Hepatocyte (in vitro differentiated cells): ENCODE measurements at regions not wholly inside any gene's neighbourhood (a gene's known extent, or its start where the extent isn't known, plus 50 kb on each side); places are given as distances from the start of the nearest gene placed in this dataset.

ENCODE experiments used
- DNase-seq: peaks from one replicate; pipeline ENCODE4 v3.0.0-alpha.2; 2016; ENCODE audit warnings: low spot score
- H2AFZ ChIP-seq: fragments of 200-600 bp; sonication (generic); 2 replicates; pipeline ENCODE4 v1.6.0; 2016; ENCODE audit warnings: antibody characterized with exemption, mild to moderate bottlenecking
- H3K27ac ChIP-seq: fragments of 200-600 bp; sonication (generic); 2 replicates; pipeline ENCODE4 v1.5.1; 2016; ENCODE audit warnings: mild to moderate bottlenecking
- H3K27me3 ChIP-seq: fragments of 200-600 bp; sonication (generic); 2 replicates; pipeline ENCODE4 v1.6.1; 2016
- H3K36me3 ChIP-seq: fragments of 200-600 bp; sonication (generic); replicated peaks from 2 replicates; pipeline ENCODE4 v1.5.1; 2016; ENCODE audit warnings: low read depth; ENCODE audit not compliant: insufficient read depth
- H3K4me1 ChIP-seq: fragments of 200-600 bp; sonication (generic); 2 replicates; pipeline ENCODE4 v1.5.1; 2016; ENCODE audit warnings: mild to moderate bottlenecking, moderate library complexity; ENCODE audit not compliant: insufficient read depth
- H3K4me2 ChIP-seq: fragments of 200-600 bp; sonication (generic); 2 replicates; pipeline ENCODE4 v1.6.0; 2016
- H3K4me3 ChIP-seq: fragments of 200-600 bp; sonication (generic); 2 replicates; pipeline ENCODE4 v1.5.1; 2016; ENCODE audit warnings: mild to moderate bottlenecking
- H3K79me2 ChIP-seq: fragments of 200-600 bp; sonication (generic); 2 replicates; pipeline ENCODE4 v1.6.0; 2017; ENCODE audit warnings: mild to moderate bottlenecking
- H3K9me2 ChIP-seq: fragments of 200-600 bp; sonication (generic); replicated peaks from 2 replicates; pipeline ENCODE4 v1.6.0; 2017; ENCODE audit warnings: mild to moderate bottlenecking; ENCODE audit not compliant: insufficient read depth
- H3K9me3 ChIP-seq: fragments of 200-600 bp; sonication (generic); 2 replicates; pipeline ENCODE4 v1.5.1; 2016; ENCODE audit warnings: low read depth, mild to moderate bottlenecking
- H4K20me1 ChIP-seq: fragments of 200-600 bp; sonication (generic); 2 replicates; pipeline ENCODE4 v1.6.0; 2016; ENCODE audit warnings: mild to moderate bottlenecking; ENCODE audit not compliant: insufficient read depth, poor library complexity, severe bottlenecking
- EZH2 ChIP-seq: fragments of 200-600 bp; sonication (generic); IDR thresholded peaks from 2 replicates; pipeline ENCODE4 v1.6.1; 2016; ENCODE audit warnings: antibody characterized with exemption, mild to moderate bottlenecking, borderline replicate concordance
- EZH2phosphoT487 ChIP-seq: fragments of 200-600 bp; sonication (generic); IDR thresholded peaks from one replicate; pipeline ENCODE4 v1.6.1; 2018; ENCODE audit warnings: antibody characterized with exemption, mild to moderate bottlenecking, low read depth, moderate library complexity; ENCODE audit not compliant: unreplicated experiment, severe bottlenecking
- WGBS: methylation state at CpG from one replicate; pipeline ENCODE4 v1.1.6; 2016; ENCODE audit warnings: low lambda C conversion rate; ENCODE audit errors: missing lambda C conversion rate; 5-methylcytosine and 5-hydroxymethylcytosine counted together
- TF ChIP-seq, protein P1 (sequence below): fragments of 200-600 bp; sonication (generic); IDR thresholded peaks from 2 replicates; pipeline ENCODE4 v1.5.1; 2016; ENCODE audit warnings: antibody characterized with exemption, mild to moderate bottlenecking; ENCODE audit not compliant: poor library complexity

DNA sequence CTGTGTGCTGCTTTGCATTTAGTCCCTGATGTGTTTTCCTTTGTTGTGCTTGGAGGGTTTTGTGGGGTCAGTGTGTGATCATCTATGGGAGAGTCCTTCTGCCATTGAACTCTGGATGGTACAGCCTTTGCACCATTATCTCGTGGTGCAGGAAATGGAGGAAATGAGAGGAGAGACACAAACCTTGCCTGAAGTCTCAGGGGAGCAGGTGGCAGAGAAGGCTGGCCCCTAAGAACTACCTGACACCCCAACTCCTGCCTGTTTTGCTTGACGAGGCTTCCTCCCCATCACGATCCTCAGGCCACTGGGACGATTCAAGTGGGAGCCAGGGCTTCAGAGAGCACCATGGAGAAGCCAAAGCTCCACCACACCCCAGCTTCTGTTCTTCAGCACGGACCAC, 1316.4 kb downstream of the TBC1D22A start:
- no peaks in the 10 kb centered on the region for H3K9me2 ChIP-seq
- no peak overlapping the region for H3K27ac ChIP-seq
- 81% methylated on average over 5 of the region's 5 CpGs for WGBS
- no peaks in the 10 kb centered on the region for H3K4me1 ChIP-seq
- no peaks in the 10 kb centered on the region for H3K27me3 ChIP-seq
- no peak overlapping the region for H3K4me3 ChIP-seq
- no peaks in the 10 kb centered on the region for H3K9me3 ChIP-seq
- H3K4me2 ChIP-seq, result no peak overlapping the region
- H3K79me2 ChIP-seq, result no peaks in the 10 kb centered on the region
- no peaks in the 10 kb centered on the region for H4K20me1 ChIP-seq
- TF ChIP-seq, protein P1, sequence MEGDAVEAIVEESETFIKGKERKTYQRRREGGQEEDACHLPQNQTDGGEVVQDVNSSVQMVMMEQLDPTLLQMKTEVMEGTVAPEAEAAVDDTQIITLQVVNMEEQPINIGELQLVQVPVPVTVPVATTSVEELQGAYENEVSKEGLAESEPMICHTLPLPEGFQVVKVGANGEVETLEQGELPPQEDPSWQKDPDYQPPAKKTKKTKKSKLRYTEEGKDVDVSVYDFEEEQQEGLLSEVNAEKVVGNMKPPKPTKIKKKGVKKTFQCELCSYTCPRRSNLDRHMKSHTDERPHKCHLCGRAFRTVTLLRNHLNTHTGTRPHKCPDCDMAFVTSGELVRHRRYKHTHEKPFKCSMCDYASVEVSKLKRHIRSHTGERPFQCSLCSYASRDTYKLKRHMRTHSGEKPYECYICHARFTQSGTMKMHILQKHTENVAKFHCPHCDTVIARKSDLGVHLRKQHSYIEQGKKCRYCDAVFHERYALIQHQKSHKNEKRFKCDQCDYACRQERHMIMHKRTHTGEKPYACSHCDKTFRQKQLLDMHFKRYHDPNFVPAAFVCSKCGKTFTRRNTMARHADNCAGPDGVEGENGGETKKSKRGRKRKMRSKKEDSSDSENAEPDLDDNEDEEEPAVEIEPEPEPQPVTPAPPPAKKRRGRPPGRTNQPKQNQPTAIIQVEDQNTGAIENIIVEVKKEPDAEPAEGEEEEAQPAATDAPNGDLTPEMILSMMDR, result no peak
- TF ChIP-seq EZH2phosphoT487 (no peak), EZH2 (no peak)
- DNase-seq, result no peak
- no peak overlapping the region for H2AFZ ChIP-seq
- no peaks in the 10 kb centered on the region for H3K36me3 ChIP-seq

DNA sequence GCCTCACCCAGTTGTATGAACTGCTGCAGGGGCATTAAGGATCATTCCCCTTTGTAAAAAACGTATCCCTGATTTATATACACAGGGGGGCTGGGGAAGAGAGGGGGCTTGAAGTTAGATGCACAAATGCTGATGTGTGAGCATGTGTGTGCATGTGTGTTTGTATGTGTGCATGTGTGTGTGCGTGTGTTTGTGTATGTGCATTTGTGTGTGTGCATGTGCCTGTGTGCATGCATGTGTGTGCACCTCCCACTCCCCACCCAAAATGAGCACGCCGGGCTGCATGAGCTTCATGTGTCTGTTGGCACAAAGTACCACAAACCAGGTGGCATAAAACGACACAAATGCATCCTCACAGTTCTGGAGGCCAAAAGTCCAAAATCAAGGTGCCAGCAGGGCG, 1315.2 kb downstream of the TBC1D22A start:
- 85% methylated on average over 6 of the region's 6 CpGs for WGBS

DNA sequence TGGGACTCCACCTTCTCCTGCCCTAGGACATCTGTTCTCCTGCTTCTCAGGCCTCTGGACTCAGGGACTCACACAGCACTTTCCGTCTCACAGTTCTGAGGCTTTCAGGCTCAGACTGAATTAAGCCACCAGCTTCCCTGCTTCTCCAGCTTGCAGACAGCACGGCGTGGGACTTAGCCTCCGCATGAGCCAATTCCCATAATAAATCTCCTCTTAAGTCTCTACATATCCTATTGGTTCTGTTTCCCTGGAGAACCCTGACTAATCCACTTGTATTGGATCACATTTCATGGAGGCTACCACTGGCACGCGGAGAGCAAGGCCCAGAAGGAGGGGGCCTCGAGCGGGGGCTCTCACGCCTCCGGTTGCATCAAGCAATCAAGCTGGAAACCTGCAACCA, 1313.6 kb downstream of the TBC1D22A start:
- H3K4me2 ChIP-seq, result no peak overlapping the region
- DNase-seq, result no peak
- TF ChIP-seq EZH2, result no peak
- TF ChIP-seq, protein P1, result no peak
- TF ChIP-seq EZH2phosphoT487, result no peak

More for the DNA sequence above, 1315.2 kb downstream of the TBC1D22A start:
- DNase-seq, result no peak
- Histone ChIP-seq H3K4me3 (no peak overlapping the region), H3K4me2 (no peak overlapping the region), H3K9me2 (no peaks in the 10 kb centered on the region), H3K27ac (no peak overlapping the region), H4K20me1 (no peaks in the 10 kb centered on the region), H3K79me2 (no peaks in the 10 kb centered on the region), H3K9me3 (no peaks in the 10 kb centered on the region), H3K36me3 (no peaks in the 10 kb centered on the region), H3K27me3 (no peaks in the 10 kb centered on the region), H2AFZ (no peak overlapping the region), H3K4me1 (no peaks in the 10 kb centered on the region)
- TF ChIP-seq EZH2phosphoT487, result no peak

DNA sequence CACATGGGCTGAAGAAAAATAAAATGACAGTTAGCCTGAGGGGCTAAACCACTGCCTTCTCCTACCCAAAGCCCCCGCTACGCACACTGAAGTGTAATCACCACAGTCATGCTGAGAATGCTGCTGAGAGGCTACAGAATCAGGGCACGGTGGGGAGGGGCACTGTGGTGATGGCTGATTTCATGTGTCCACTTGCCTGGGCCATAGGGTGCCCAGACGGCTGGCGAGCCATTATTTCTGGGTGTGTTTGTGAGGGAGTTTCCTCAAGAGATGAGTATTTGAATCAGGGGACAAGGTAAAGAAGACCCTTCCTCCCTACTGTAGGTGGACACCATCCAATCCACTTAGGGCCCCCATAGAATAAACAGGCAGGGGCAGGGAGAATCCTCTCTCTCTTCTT, 1313.2 kb downstream of the TBC1D22A start:
- H3K4me1 ChIP-seq, result no peaks in the 10 kb centered on the region
- H3K27me3 ChIP-seq, result no peaks in the 10 kb centered on the region
- no peak overlapping the region for H3K4me3 ChIP-seq
- no peak for TF ChIP-seq EZH2phosphoT487
- TF ChIP-seq, protein P1, result no peak
- TF ChIP-seq EZH2, result no peak
- H3K4me2 ChIP-seq, result no peak overlapping the region
- H3K27ac ChIP-seq, result no peak overlapping the region
- no peaks in the 10 kb centered on the region for H4K20me1 ChIP-seq
- no peak overlapping the region for H2AFZ ChIP-seq
- H3K9me3 ChIP-seq, result no peaks in the 10 kb centered on the region
- no peaks in the 10 kb centered on the region for H3K79me2 ChIP-seq
- no peaks in the 10 kb centered on the region for H3K36me3 ChIP-seq
- no peaks in the 10 kb centered on the region for H3K9me2 ChIP-seq
- no peak for DNase-seq
- 92% methylated on average over 5 of the region's 5 CpGs for WGBS

More for the DNA sequence above, 1313.6 kb downstream of the TBC1D22A start:
- H3K4me1 ChIP-seq, result no peaks in the 10 kb centered on the region
- H4K20me1 ChIP-seq, result no peaks in the 10 kb centered on the region
- no peak overlapping the region for H3K27ac ChIP-seq
- no peak overlapping the region for H3K4me3 ChIP-seq
- H3K9me3 ChIP-seq, result no peaks in the 10 kb centered on the region
- H3K27me3 ChIP-seq, result no peaks in the 10 kb centered on the region
- H2AFZ ChIP-seq, result no peak overlapping the region
- no peaks in the 10 kb centered on the region for H3K36me3 ChIP-seq
- H3K79me2 ChIP-seq, result no peaks in the 10 kb centered on the region
- 71% methylated on average over 10 of the region's 10 CpGs for WGBS
- H3K9me2 ChIP-seq, result no peaks in the 10 kb centered on the region
